Neuronal stem cell (in vitro differentiated cells): ENCODE measurements at regions not wholly inside any gene's neighbourhood (a gene's known extent, or its start where the extent isn't known, plus 50 kb on each side); places are given as distances from the start of the nearest gene placed in this dataset.

Experiments used
- DNase-seq: peaks from one replicate; pipeline ENCODE4 v3.0.0-alpha.2; 2013; ENCODE audit warnings: low spot score
- H2AFZ ChIP-seq: one replicate; pipeline ENCODE4 v1.6.1; 2013; ENCODE audit warnings: mild to moderate bottlenecking, low read length, inconsistent platforms
- H2AK5ac ChIP-seq: 2 replicates; pipeline ENCODE4 v1.6.1; 2013; ENCODE audit warnings: low read depth, mild to moderate bottlenecking, inconsistent platforms, low read length, moderate library complexity, mixed read lengths
- H2BK120ac ChIP-seq: 2 replicates; pipeline ENCODE4 v1.6.1; 2013; ENCODE audit warnings: low read depth, mild to moderate bottlenecking, inconsistent platforms, low read length, moderate library complexity, mixed read lengths
- H2BK12ac ChIP-seq: one replicate; pipeline ENCODE4 v1.6.1; 2013; ENCODE audit warnings: low read length, inconsistent platforms
- H2BK15ac ChIP-seq: 2 replicates; pipeline ENCODE4 v1.6.1; 2013; ENCODE audit warnings: mild to moderate bottlenecking, low read length, inconsistent platforms, mixed read lengths
- H2BK5ac ChIP-seq: one replicate; pipeline ENCODE4 v1.6.1; 2013; ENCODE audit warnings: inconsistent platforms, mild to moderate bottlenecking, low read length, moderate library complexity
- H3K14ac ChIP-seq: one replicate; pipeline ENCODE4 v1.6.1; 2013; ENCODE audit warnings: low read length, inconsistent platforms
- H3K18ac ChIP-seq: 2 replicates; pipeline ENCODE4 v1.6.1; 2013; ENCODE audit warnings: low read length, inconsistent platforms
- H3K23ac ChIP-seq: 2 replicates; pipeline ENCODE4 v1.6.1; 2013; ENCODE audit warnings: low read depth, mild to moderate bottlenecking, mixed read lengths, low read length, inconsistent platforms; ENCODE audit not compliant: poor library complexity
- H3K27ac ChIP-seq: replicated peaks from 3 replicates; pipeline ENCODE4 v1.5.1; 2013; ENCODE audit warnings: low read length, inconsistent platforms
- H3K27me3 ChIP-seq, 3 experiments: 2 replicates each; pipeline ENCODE4 v1.6.1; 2013; ENCODE audit warnings: low read length in 3 of 3, mild to moderate bottlenecking in 2 of 3, inconsistent platforms in 1 of 3, low read depth in 1 of 3, mixed read lengths in 1 of 3, moderate library complexity in 1 of 3; ENCODE audit not compliant: control insufficient read depth in 3 of 3, insufficient read depth in 3 of 3
- H3K36me3 ChIP-seq, 2 donors: replicated peaks in 1 of 2; 2 replicates each; pipeline ENCODE4 v1.6.1; 2013; ENCODE audit warnings: low read length in 2 of 2; ENCODE audit not compliant: control insufficient read depth in 2 of 2, insufficient read depth in 2 of 2
- H3K4ac ChIP-seq: 2 replicates; pipeline ENCODE4 v1.6.1; 2013; ENCODE audit warnings: inconsistent platforms, mild to moderate bottlenecking, low read length, moderate library complexity
- H3K4me1 ChIP-seq, 2 donors: 1 replicate in 1 of 2; 2 replicates in 1 of 2; pipeline ENCODE4 v1.6.1; 2013; ENCODE audit warnings: low read length in 2 of 2, low read depth in 1 of 2; ENCODE audit not compliant: control insufficient read depth in 2 of 2, insufficient read depth in 1 of 2
- H3K4me2 ChIP-seq: one replicate; pipeline ENCODE4 v1.6.1; 2013; ENCODE audit warnings: mild to moderate bottlenecking, low read length, inconsistent platforms; ENCODE audit not compliant: insufficient read depth, poor library complexity, severe bottlenecking
- H3K4me3 ChIP-seq, 2 donors: 2 replicates each; pipeline ENCODE4 v1.5.1; 2013; ENCODE audit warnings: low read length in 2 of 2, mild to moderate bottlenecking in 2 of 2, inconsistent platforms in 1 of 2, moderate library complexity in 1 of 2
- H3K79me1 ChIP-seq: one replicate; pipeline ENCODE4 v1.6.1; 2013; ENCODE audit warnings: low read depth, mild to moderate bottlenecking, inconsistent platforms, low read length, moderate library complexity
- H3K9ac ChIP-seq: one replicate; pipeline ENCODE4 v1.6.1; 2013; ENCODE audit warnings: mild to moderate bottlenecking, low read depth, low read length, inconsistent platforms; ENCODE audit not compliant: poor library complexity
- H3K9me3 ChIP-seq, 2 donors: replicated peaks in 1 of 2; 2 replicates each; pipeline versions ENCODE3 to v1.6.1; 2013; ENCODE audit warnings: low read length in 2 of 2, mild to moderate bottlenecking in 2 of 2, inconsistent platforms in 1 of 2, low read depth in 1 of 2, mixed read lengths in 1 of 2, moderate library complexity in 1 of 2; ENCODE audit not compliant: control insufficient read depth in 2 of 2, insufficient read depth in 1 of 2
- H4K8ac ChIP-seq: one replicate; pipeline ENCODE4 v1.6.1; 2013; ENCODE audit warnings: low read depth, mild to moderate bottlenecking, inconsistent platforms, low read length, moderate library complexity
- H4K91ac ChIP-seq: one replicate; pipeline ENCODE4 v1.6.1; 2013; ENCODE audit warnings: low read length, low read depth, mild to moderate bottlenecking, inconsistent platforms; ENCODE audit not compliant: poor library complexity
- WGBS, 2 donors: extraction: QIAGEN DNeasy Blood & Tissue Kit; methylation state at CpG; one replicate each; pipeline ENCODE4 v1.1.7; 2013; ENCODE audit warnings: missing lambda C conversion rate in 2 of 2, mixed read lengths in 1 of 2; ENCODE audit not compliant: insufficient read length in 2 of 2, insufficient replicate concordance in 1 of 2; ENCODE audit errors: extremely low coverage in 2 of 2; 5-methylcytosine and 5-hydroxymethylcytosine counted together

DNA sequence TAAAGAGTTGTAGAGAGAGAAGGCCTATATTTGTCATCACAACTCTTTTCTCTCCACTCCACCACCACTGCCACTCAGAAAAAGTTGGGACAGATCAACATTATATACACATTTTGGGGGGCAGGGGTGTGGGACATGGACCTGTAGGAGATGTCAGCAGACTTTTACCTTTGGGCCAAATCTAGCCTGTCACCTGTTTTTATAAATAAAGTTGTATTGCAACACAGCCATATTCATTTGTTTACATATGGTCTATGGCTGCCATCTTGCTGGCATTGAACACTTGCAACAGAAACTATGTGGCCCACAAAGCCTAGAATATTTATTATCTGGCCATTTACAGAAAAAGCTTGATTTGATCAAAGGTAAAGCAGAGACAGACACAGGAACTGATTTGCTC lies 250.7 kb downstream of the BTG1 start:
- Histone ChIP-seq H2AFZ (no peak overlapping the region), H3K18ac (no peak overlapping the region)

GRCh38 chr12:91893476-91893875 lies 252.2 kb downstream of the BTG1 start:
- no CpG with 5 or more reads among the region's 3 CpGs for WGBS, 2 donors
- Histone ChIP-seq H2BK12ac (no peak overlapping the region), H3K27me3 (no peaks in the 10 kb centered on the region), H2BK120ac (no peak overlapping the region), H3K9me3 (no peaks in the 10 kb centered on the region), H2AK5ac (no peak overlapping the region), H3K36me3 (no peaks in the 10 kb centered on the region), H3K4me2 (no peak overlapping the region), H2AFZ (peak overlapping the region; percentile 39), H3K4me3 (no peak overlapping the region), H2BK5ac (no peak overlapping the region), H4K8ac (no peak overlapping the region), H3K14ac (no peak overlapping the region), H4K91ac (no peak overlapping the region), H3K9ac (no peak overlapping the region), H3K23ac (no peak overlapping the region), H2BK15ac (no peak overlapping the region), H3K4ac (no peak overlapping the region), H3K4me1 (peaks cover 3 to 4% of the 10 kb centered on the region in 2 donors), H3K18ac (no peak overlapping the region), H3K27ac (no peak overlapping the region), H3K79me1 (no peaks in the 10 kb centered on the region)
- no peak for DNase-seq

More for the DNA sequence above, 250.7 kb downstream of the BTG1 start:
- Histone ChIP-seq H3K23ac (no peak overlapping the region), H4K91ac (no peak overlapping the region), H3K14ac (no peak overlapping the region), H3K36me3 (no peaks in the 10 kb centered on the region), H2BK12ac (no peak overlapping the region), H3K4me1 (peaks cover 4 to 5% of the 10 kb centered on the region in 2 donors), H2BK15ac (no peak overlapping the region), H2BK5ac (no peak overlapping the region), H3K9me3 (no peaks in the 10 kb centered on the region), H3K4me2 (no peak overlapping the region), H4K8ac (no peak overlapping the region), H3K79me1 (no peaks in the 10 kb centered on the region), H2BK120ac (no peak overlapping the region), H3K27ac (no peak overlapping the region), H3K4ac (no peak overlapping the region), H3K27me3 (no peaks in the 10 kb centered on the region), H3K9ac (no peak overlapping the region), H3K4me3 (no peak overlapping the region), H2AK5ac (no peak overlapping the region)
- DNase-seq, result no peak

DNA sequence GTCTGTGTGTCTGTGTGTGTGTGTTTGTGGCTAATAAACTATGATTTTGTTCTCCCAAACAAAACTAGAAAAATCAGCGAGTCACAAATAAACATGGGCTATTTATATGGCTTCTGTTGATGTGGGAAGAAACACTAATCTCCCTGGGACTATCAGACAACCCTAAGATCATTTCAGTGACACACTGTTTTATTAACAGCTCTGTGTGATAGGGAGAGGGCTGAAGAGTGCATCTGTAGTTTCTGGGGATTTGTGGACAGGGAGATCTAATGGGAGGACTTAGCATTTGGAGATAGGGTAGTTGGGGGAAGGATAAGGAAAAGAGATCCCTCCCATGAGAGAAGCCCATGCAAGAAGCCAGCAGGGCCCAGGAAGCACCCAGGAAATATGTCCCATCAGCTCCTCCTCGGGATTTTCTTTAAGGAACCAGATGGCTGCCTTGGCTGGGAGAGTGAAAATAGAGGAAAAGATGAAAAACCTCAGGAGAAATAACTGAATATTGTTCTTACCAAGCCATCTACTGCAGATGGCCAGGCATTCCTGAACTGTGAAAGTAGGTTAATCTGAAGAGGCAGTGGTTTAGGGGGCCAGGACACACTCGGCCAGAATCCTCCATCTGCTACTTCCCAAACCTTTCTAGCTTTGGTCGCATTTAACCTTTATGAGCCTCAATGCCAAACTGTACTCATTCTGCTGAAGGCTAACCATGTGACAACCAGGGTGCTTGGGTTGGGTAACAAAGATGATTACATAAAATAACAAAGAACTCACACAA lies 253.4 kb downstream of the BTG1 start:
- no peak overlapping the region for H3K9ac ChIP-seq
- no peak for DNase-seq
- H4K8ac ChIP-seq, result no peak overlapping the region
- no peaks in the 10 kb centered on the region for H3K27me3 ChIP-seq
- no peaks in the 10 kb centered on the region for H3K79me1 ChIP-seq
- no CpG with 5 or more reads among the region's 4 CpGs for WGBS, 2 donors
- H2AK5ac ChIP-seq, result no peak overlapping the region
- no peak overlapping the region for H3K4me3 ChIP-seq
- no peak overlapping the region for H3K4ac ChIP-seq
- no peaks in the 10 kb centered on the region for H3K9me3 ChIP-seq
- H3K4me2 ChIP-seq, result no peak overlapping the region
- no peak overlapping the region for H3K18ac ChIP-seq
- no peak overlapping the region for H3K14ac ChIP-seq
- no peak overlapping the region for H4K91ac ChIP-seq
- H2AFZ ChIP-seq, result peak overlapping the region; percentile 53
- no peak overlapping the region for H2BK120ac ChIP-seq
- no peaks in the 10 kb centered on the region for H3K36me3 ChIP-seq
- peaks cover 3 to 4% of the 10 kb centered on the region in 2 donors for H3K4me1 ChIP-seq
- no peak overlapping the region for H2BK5ac ChIP-seq
- no peak overlapping the region for H3K23ac ChIP-seq
- H3K27ac ChIP-seq, result no peak overlapping the region
- H2BK12ac ChIP-seq, result no peak overlapping the region
- no peak overlapping the region for H2BK15ac ChIP-seq

GRCh38 chr12:91890742-91891141 lies 254.9 kb downstream of the BTG1 start:
- Histone ChIP-seq H3K23ac (no peak overlapping the region), H3K27ac (no peak overlapping the region), H3K4me3 (no peak overlapping the region), H3K9me3 (no peaks in the 10 kb centered on the region), H3K9ac (no peak overlapping the region), H2AFZ (no peak overlapping the region), H2BK5ac (no peak overlapping the region), H2AK5ac (no peak overlapping the region), H3K4me2 (no peak overlapping the region), H3K4me1 (no peaks in the 10 kb centered on the region), H3K4ac (no peak overlapping the region), H3K14ac (no peak overlapping the region), H2BK12ac (no peak overlapping the region), H3K18ac (no peak overlapping the region), H3K79me1 (no peaks in the 10 kb centered on the region), H4K91ac (no peak overlapping the region), H2BK120ac (no peak overlapping the region), H2BK15ac (no peak overlapping the region), H3K27me3 (no peaks in the 10 kb centered on the region), H3K36me3 (no peaks in the 10 kb centered on the region), H4K8ac (no peak overlapping the region)
- WGBS, 2 donors, result no CpG with 5 or more reads among the region's 1 CpG
- DNase-seq, result no peak
